ENCODE measurements at regions not wholly inside any gene's neighbourhood (a gene's known extent, or its start where the extent isn't known, plus 50 kb on each side); places are given as distances from the start of the nearest gene placed in this dataset.
A peak's percentile ranks its signal among the peaks of the same experiment; 100 is the strongest.

GRCh38 chr2:8412586-8412985 lies 269.3 kb upstream of the ID2 start:
- Mint-ChIP-seq H3K36me3 (ENCODE audit: low read depth) (peaks cover 4% of the 10 kb centered on the region), H3K27me3 (ENCODE audit: low read depth) (peaks cover 40% of the 10 kb centered on the region), H3K27ac (no peak overlapping the region), H3K4me1 (ENCODE audit: low read depth) (peaks cover 19% of the 10 kb centered on the region), H3K9me3 (no peaks in the 10 kb centered on the region), H3K4me3 (no peak overlapping the region)

DNA sequence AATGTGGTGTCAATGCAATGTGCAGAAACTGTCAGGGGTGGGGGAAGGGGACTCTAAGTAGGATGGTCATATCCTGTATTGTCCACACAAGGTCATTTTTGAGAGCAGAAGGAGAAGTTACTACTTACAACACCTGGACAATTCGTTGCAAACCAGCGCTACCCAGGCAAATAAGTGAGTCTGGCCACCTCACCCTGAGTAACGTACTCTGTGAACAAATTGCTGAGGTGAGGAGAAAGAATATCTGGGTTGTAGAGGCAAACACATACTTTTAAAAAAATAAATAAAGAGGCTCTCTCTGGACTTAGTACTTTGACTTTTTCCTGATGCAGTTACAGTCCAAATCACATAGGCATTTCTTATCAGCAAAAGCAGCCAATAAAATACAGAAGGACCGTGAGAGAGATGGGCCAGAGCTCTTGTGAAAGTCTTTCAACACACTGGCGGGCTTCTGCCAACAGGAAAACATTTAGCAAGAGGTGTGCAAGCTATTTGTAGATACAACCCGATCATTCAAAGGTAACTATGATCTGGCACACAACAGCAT lies 268.2 kb upstream of the ID2 start:
- no peaks in the 10 kb centered on the region for H3K9me3 Mint-ChIP-seq
- H3K4me1 Mint-ChIP-seq (ENCODE audit: low read depth), result peaks cover 12% of the 10 kb centered on the region
- peaks cover 45% of the 10 kb centered on the region for H3K27me3 Mint-ChIP-seq (ENCODE audit: low read depth)
- no peak overlapping the region for H3K27ac Mint-ChIP-seq
- H3K36me3 Mint-ChIP-seq (ENCODE audit: low read depth), result peaks cover 4% of the 10 kb centered on the region
- no peak overlapping the region for H3K4me3 Mint-ChIP-seq

DNA sequence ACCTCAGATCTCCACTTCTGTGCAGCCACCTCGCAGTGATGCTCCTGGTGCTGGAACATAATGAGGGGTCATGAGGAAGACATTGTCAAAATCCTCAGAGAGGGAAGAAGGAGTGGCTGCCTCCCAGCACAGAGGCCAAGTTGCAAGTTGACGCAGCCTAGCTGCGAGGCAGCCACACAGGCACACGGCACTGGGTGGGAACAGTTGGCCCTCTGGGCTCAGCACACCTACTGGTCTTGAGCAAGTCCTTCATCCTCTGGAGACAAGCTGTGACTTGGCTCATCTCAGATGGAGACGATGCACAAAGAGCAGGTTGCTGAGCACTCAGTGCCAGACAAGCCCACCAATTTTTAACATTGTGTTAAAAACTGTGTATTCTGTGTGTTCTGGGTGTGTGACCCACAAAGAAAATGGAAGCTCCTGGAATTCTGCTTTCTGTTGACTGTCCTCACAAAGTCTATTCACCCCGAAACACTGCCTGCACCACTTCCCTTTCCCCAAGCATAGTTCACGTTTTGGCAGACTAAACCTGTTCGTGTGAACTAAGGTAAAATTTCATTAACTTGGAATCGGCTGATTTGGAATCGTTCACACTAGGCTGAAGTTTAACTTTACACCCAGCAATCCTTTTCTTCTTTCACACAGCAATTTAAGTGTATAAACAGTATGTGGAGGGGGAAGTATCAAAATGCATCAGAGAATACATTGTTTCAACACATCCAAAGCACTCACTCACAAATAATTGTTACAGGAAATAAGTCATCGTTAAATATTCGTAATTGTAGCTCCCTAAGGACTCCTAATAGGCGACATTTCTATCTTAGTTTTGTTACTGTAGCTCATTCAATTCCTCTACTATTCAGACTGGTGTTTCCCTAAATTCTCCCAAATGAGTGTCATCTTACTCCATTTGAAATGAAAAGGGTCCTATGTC lies 266.6 kb upstream of the ID2 start:
- H3K4me1 Mint-ChIP-seq (ENCODE audit: low read depth), result peaks cover 4% of the 10 kb centered on the region
- no peaks in the 10 kb centered on the region for H3K9me3 Mint-ChIP-seq
- peaks cover 6% of the 10 kb centered on the region for H3K36me3 Mint-ChIP-seq (ENCODE audit: low read depth)
- no peak overlapping the region for H3K4me3 Mint-ChIP-seq
- H3K27ac Mint-ChIP-seq, result no peak overlapping the region
- peaks cover 47% of the 10 kb centered on the region for H3K27me3 Mint-ChIP-seq (ENCODE audit: low read depth)

- Mint-ChIP-seq H3K27ac (no peak overlapping the region), H3K4me3 (no peak overlapping the region), H3K4me1 (ENCODE audit: low read depth) (peaks cover 4% of the 10 kb centered on the region), H3K9me3 (no peaks in the 10 kb centered on the region), H3K36me3 (ENCODE audit: low read depth) (peaks cover 8% of the 10 kb centered on the region), H3K27me3 (ENCODE audit: low read depth) (peaks cover 53% of the 10 kb centered on the region)
Measured at GRCh38 chr2:8416001-8416571, 265.8 kb upstream of the ID2 start.

- Mint-ChIP-seq H3K36me3 (ENCODE audit: low read depth) (peaks cover 6% of the 10 kb centered on the region), H3K27me3 (ENCODE audit: low read depth) (peaks cover 49% of the 10 kb centered on the region), H3K4me1 (ENCODE audit: low read depth) (peaks cover 5% of the 10 kb centered on the region), H3K9me3 (no peaks in the 10 kb centered on the region), H3K27ac (no peak overlapping the region), H3K4me3 (no peak overlapping the region)
Measured at GRCh38 chr2:8416849-8417832, 264.7 kb upstream of the ID2 start.

GRCh38 chr2:8418721-8419120 lies 263.1 kb upstream of the ID2 start:
- Mint-ChIP-seq H3K4me1 (ENCODE audit: low read depth) (peaks cover 6% of the 10 kb centered on the region), H3K27ac (no peak overlapping the region), H3K36me3 (ENCODE audit: low read depth) (peaks cover 6% of the 10 kb centered on the region), H3K4me3 (no peak overlapping the region), H3K27me3 (ENCODE audit: low read depth) (peaks cover 51% of the 10 kb centered on the region), H3K9me3 (no peaks in the 10 kb centered on the region)

DNA sequence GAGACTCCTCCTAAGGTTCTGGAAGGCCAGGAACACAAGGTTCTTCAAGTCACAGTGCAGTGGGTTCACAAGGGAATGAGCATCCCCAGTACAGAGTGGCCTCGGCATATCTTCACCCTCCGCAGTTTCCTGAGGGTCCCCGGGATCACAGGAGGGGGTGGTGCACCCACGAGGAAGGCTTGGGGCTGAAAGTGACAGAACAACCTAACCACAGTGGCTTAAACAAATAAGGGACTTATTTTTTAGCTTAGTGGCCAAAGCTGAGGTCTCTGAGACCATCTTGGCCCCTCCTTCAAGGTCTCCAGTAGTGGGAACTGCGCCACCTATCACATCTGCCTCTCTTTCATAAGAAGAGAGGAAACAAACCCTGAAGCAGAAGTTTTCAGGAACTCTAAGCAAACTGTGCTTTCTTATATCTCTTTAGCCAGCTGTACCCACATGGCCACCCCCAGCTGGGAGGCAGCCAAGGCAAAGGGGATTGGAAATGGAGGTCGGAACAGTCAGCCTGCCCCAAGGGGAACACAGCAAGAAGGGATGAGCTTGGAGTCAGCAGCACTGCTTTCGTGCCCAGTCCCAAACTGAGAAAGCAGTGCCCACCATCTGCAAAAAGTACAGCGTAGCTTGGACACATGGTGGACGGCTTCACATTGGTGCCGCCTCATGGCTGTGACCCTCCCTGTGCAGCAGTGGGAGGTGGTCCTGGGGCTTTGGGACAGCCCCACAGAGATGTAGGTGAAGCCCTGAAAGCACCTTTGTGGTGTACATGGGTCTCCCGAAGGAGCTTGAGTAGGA lies 260.0 kb upstream of the ID2 start:
- Mint-ChIP-seq H3K4me1 (ENCODE audit: low read depth) (peaks cover 23% of the 10 kb centered on the region), H3K4me3 (no peak overlapping the region), H3K36me3 (ENCODE audit: low read depth) (peaks cover 6% of the 10 kb centered on the region), H3K27me3 (ENCODE audit: low read depth) (peaks cover 36% of the 10 kb centered on the region), H3K9me3 (no peaks in the 10 kb centered on the region), H3K27ac (no peak overlapping the region)

DNA sequence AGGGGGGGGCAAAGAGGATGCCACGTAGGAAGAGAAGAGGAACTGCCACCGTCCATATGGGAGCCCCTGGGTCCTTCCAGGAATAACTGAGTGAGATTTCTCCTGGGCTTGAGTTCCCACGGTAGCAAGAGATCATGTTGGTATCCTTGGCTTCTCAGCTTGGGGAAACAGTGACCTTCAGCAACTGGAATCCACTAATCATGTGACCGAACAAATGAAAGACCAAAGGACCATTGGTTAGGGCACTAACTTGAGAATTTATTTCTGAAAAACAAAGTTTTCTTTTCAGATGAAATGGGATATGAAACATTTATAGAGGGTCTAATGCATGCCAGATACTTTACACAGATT lies 259.4 kb upstream of the ID2 start:
- Mint-ChIP-seq H3K4me3 (no peak overlapping the region), H3K27me3 (ENCODE audit: low read depth) (peaks cover 35% of the 10 kb centered on the region), H3K4me1 (ENCODE audit: low read depth) (peaks cover 21% of the 10 kb centered on the region), H3K27ac (no peak overlapping the region), H3K9me3 (no peaks in the 10 kb centered on the region), H3K36me3 (ENCODE audit: low read depth) (peaks cover 6% of the 10 kb centered on the region)

- no peak overlapping the region for H3K4me3 Mint-ChIP-seq
- H3K27ac Mint-ChIP-seq, result peak overlapping the region; percentile 68
- H3K27me3 Mint-ChIP-seq (ENCODE audit: low read depth), result peaks cover 21% of the 10 kb centered on the region
- H3K9me3 Mint-ChIP-seq, result no peaks in the 10 kb centered on the region
- H3K36me3 Mint-ChIP-seq (ENCODE audit: low read depth), result peaks cover 4% of the 10 kb centered on the region
- H3K4me1 Mint-ChIP-seq (ENCODE audit: low read depth), result peaks cover 19% of the 10 kb centered on the region
Measured at GRCh38 chr2:8424997-8425900, 256.6 kb upstream of the ID2 start.

DNA sequence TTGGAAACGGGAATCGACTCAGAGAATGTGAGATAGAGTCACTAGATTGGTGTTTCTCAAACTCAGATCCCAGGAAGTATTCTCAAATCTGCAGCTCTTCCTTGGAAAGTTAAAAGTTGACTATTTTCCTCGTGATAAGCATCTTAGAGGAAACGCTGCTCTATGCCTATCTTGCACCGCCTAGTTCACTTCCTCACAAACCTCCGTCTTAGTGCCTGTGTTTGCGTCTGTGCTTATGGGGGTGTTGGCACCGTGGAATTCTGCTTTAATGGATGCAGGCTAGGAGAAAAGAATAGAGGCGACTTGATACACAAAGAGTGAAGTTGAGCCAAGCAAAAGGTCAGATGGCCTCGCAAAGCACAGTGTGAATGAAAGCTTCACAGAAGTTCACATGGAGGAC lies 255.3 kb upstream of the ID2 start:
- Mint-ChIP-seq H3K27ac (no peak overlapping the region), H3K36me3 (ENCODE audit: low read depth) (peaks cover 2% of the 10 kb centered on the region), H3K4me3 (no peak overlapping the region), H3K4me1 (ENCODE audit: low read depth) (peaks cover 19% of the 10 kb centered on the region), H3K9me3 (no peaks in the 10 kb centered on the region), H3K27me3 (ENCODE audit: low read depth) (peaks cover 13% of the 10 kb centered on the region)

GRCh38 chr2:8427211-8427610 lies 254.6 kb upstream of the ID2 start:
- no peaks in the 10 kb centered on the region for H3K9me3 Mint-ChIP-seq
- H3K27ac Mint-ChIP-seq, result no peak overlapping the region
- H3K4me1 Mint-ChIP-seq (ENCODE audit: low read depth), result peaks cover 17% of the 10 kb centered on the region
- peaks cover 9% of the 10 kb centered on the region for H3K27me3 Mint-ChIP-seq (ENCODE audit: low read depth)
- H3K4me3 Mint-ChIP-seq, result no peak overlapping the region
- H3K36me3 Mint-ChIP-seq (ENCODE audit: low read depth), result no peaks in the 10 kb centered on the region

DNA sequence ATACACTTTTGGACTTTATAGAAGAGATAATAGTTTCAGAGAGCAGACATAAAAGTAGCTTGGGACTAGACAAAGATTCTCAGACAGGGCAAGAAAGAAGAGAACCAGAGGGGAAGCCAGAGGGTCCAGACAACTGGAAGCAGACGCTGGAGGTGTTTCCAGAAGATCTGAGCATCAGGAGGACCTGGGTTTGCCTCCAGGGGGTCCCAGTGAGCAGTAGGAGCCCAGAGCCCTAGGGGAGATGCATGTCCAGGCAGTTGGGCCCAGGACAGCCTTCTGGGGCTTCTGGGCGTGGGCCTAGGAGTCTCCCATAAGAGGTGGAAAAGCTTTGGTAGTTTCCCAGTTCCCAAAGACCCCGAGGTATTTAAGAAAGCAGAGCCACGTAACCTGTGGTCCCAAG lies 251.2 kb upstream of the ID2 start:
- Mint-ChIP-seq H3K4me1 (ENCODE audit: low read depth) (peaks cover 19% of the 10 kb centered on the region), H3K4me3 (no peak overlapping the region), H3K9me3 (no peaks in the 10 kb centered on the region), H3K36me3 (ENCODE audit: low read depth) (peaks cover 2% of the 10 kb centered on the region), H3K27ac (no peak overlapping the region), H3K27me3 (ENCODE audit: low read depth) (no peaks in the 10 kb centered on the region)
